ENCODE measurements at regions not wholly inside any gene's neighbourhood (a gene's known extent, or its start where the extent isn't known, plus 50 kb on each side); places are given as distances from the start of the nearest gene placed in this dataset.

DNA sequence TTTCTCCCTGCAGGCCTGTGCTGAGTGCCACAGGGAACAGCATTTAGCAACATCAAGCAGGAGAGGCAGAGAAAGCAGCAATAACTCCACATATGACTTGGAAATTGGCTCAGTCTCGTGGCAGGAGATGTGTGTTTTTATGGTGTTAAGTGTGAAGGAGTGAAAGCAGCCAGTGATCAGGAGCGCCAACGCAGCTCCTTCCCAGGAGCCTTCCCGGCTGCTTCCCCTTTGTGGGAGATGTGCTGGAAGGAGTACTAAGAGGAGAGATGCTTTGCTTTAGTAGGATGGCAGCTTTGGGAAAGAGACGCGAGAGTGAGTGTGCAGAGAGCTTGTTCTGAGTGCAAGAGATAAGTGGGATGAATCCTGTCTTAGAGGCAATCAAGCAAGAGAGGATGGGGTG, 54.7 kb upstream of the KIRREL3 start:
- no peaks in the 10 kb centered on the region for H3K4me1 Mint-ChIP-seq (ENCODE audit: low read depth)
- DNase-seq (ENCODE audit: low spot score) = no peak
- no peak overlapping the region for H3K27ac Mint-ChIP-seq
- intact Hi-C loops (cut with micrococcal nuclease) = no loop called here
- no peaks in the 10 kb centered on the region for H3K36me3 Mint-ChIP-seq (ENCODE audit: low read depth)
- no peaks in the 10 kb centered on the region for H3K27me3 Mint-ChIP-seq (ENCODE audit: low read depth)
- no peaks in the 10 kb centered on the region for H3K9me3 Mint-ChIP-seq
- H3K4me3 Mint-ChIP-seq (ENCODE audit: low read depth) = no peak overlapping the region

GRCh38 chr11:127054153-127054552, 53.6 kb upstream of the KIRREL3 start:
- intact Hi-C loops (cut with micrococcal nuclease) = no loop called here
- no peaks in the 10 kb centered on the region for H3K36me3 Mint-ChIP-seq (ENCODE audit: low read depth)
- no peak overlapping the region for H3K4me3 Mint-ChIP-seq (ENCODE audit: low read depth)
- no peaks in the 10 kb centered on the region for H3K9me3 Mint-ChIP-seq
- DNase-seq (ENCODE audit: low spot score) = no peak
- H3K27me3 Mint-ChIP-seq (ENCODE audit: low read depth) = no peaks in the 10 kb centered on the region
- H3K4me1 Mint-ChIP-seq (ENCODE audit: low read depth) = no peaks in the 10 kb centered on the region
- no peak overlapping the region for H3K27ac Mint-ChIP-seq

DNA sequence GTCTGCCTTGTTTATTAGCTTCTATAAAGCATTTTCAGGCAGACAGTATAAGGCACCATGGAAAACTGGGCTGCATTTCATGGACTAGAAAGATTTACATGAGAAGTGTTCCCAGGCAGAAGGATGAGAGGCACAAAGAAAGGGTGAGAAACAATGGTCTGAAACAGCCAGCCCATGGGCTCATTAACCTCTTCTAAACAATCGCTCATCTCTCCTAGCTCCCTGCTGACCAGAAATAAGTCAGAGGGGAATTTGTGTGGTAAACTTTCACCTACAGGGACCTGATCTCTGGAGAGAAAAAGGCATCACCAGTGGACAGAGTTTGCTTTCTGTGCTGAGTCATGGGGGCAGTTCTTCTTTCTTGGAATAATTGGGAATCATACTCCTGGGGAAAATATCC, 51.8 kb upstream of the KIRREL3 start:
- intact Hi-C loops (cut with micrococcal nuclease) = no loop called here
- no peak for DNase-seq (ENCODE audit: low spot score)
- H3K36me3 Mint-ChIP-seq (ENCODE audit: low read depth) = no peaks in the 10 kb centered on the region
- no peaks in the 10 kb centered on the region for H3K9me3 Mint-ChIP-seq
- no peaks in the 10 kb centered on the region for H3K27me3 Mint-ChIP-seq (ENCODE audit: low read depth)
- no peaks in the 10 kb centered on the region for H3K4me1 Mint-ChIP-seq (ENCODE audit: low read depth)
- H3K4me3 Mint-ChIP-seq (ENCODE audit: low read depth) = no peak overlapping the region
- no peak overlapping the region for H3K27ac Mint-ChIP-seq
